Fibroblast of upper back skin (primary cell): ENCODE measurements at regions not wholly inside any gene's neighbourhood (a gene's known extent, or its start where the extent isn't known, plus 50 kb on each side); places are given as distances from the start of the nearest gene placed in this dataset.
A peak's percentile ranks its signal among the peaks of the same experiment; 100 is the strongest.
"Not testable (repeated sequence)": the region's sequence is repeated elsewhere in the genome, so short reads cannot be mapped to it uniquely, and the experiment has no call there.

Source experiments
- DNase-seq: peaks from one replicate; pipeline ENCODE4 v3.0.0-alpha.2; 2013

GRCh38 chr1:120552190-120552589, 137.4 kb downstream of the NBPF8 start:
- not testable (repeated sequence) for DNase-seq

- not testable (repeated sequence) for DNase-seq
Measured at GRCh38 chr1:120557605-120558302, 142.9 kb downstream of the NBPF8 start.

GRCh38 chr1:120558303-120559060, 143.6 kb downstream of the NBPF8 start:
- peak; percentile 59 for DNase-seq

- not testable (repeated sequence) for DNase-seq
Measured at GRCh38 chr1:120561767-120562166, 146.9 kb downstream of the NBPF8 start.

- DNase-seq = not testable (repeated sequence)
Measured at GRCh38 chr1:120565396-120565795, 150.6 kb downstream of the NBPF8 start.

- not testable (repeated sequence) for DNase-seq
Measured at GRCh38 chr1:120567620-120568019, 152.8 kb downstream of the NBPF8 start.

GRCh38 chr1:120575201-120575600, 148.5 kb upstream of the NBPF26 start:
- DNase-seq = not testable (repeated sequence)

- not testable (repeated sequence) for DNase-seq
Measured at GRCh38 chr1:120582135-120582534, 141.6 kb upstream of the NBPF26 start.

- not testable (repeated sequence) for DNase-seq
Measured at GRCh38 chr1:120586053-120586452, 137.7 kb upstream of the NBPF26 start.

- not testable (repeated sequence) for DNase-seq
Measured at GRCh38 chr1:120588811-120589210, 134.9 kb upstream of the NBPF26 start.

GRCh38 chr1:120591774-120592173, 132.0 kb upstream of the NBPF26 start:
- not testable (repeated sequence) for DNase-seq

- not testable (repeated sequence) for DNase-seq
Measured at GRCh38 chr1:120592943-120593342, 130.8 kb upstream of the NBPF26 start.

GRCh38 chr1:120593648-120594047, 130.1 kb upstream of the NBPF26 start:
- not testable (repeated sequence) for DNase-seq

GRCh38 chr1:120598331-120598951, 125.3 kb upstream of the NBPF26 start:
- not testable (repeated sequence) for DNase-seq

GRCh38 chr1:120599511-120599910, 124.2 kb upstream of the NBPF26 start:
- not testable (repeated sequence) for DNase-seq

GRCh38 chr1:120600442-120601041, 123.2 kb upstream of the NBPF26 start:
- DNase-seq = not testable (repeated sequence)

- DNase-seq = not testable (repeated sequence)
Measured at GRCh38 chr1:120607882-120608281, 115.9 kb upstream of the NBPF26 start.

- DNase-seq = not testable (repeated sequence)
Measured at GRCh38 chr1:120608314-120609014, 115.3 kb upstream of the NBPF26 start.

- DNase-seq = not testable (repeated sequence)
Measured at GRCh38 chr1:120609015-120609573, 114.7 kb upstream of the NBPF26 start.

- DNase-seq = not testable (repeated sequence)
Measured at GRCh38 chr1:120609834-120610233, 113.9 kb upstream of the NBPF26 start.

GRCh38 chr1:120614931-120615639, 108.7 kb upstream of the NBPF26 start:
- DNase-seq = not testable (repeated sequence)
